ENCODE measurements at regions not wholly inside any gene's neighbourhood (a gene's known extent, or its start where the extent isn't known, plus 50 kb on each side); places are given as distances from the start of the nearest gene placed in this dataset.

GRCh38 chr2:216279459-216279858, 92.8 kb downstream of the MARCHF4 start:
- TF ChIP-seq POLR2AphosphoS5 (IDR thresholded peaks at IDR 0.05; ENCODE audit: low read depth, low read length) (no peak), REST (IDR thresholded peaks at IDR 0.05; ENCODE audit: insufficient read depth in 1 of 2, low read depth in 2 of 2, low read length in 2 of 2) (no peak), FOXP2 (optimal IDR thresholded peaks at IDR 0.05; ENCODE audit: borderline replicate concordance, extremely low read depth, extremely low read length, insufficient read depth) (no peak)

- TF ChIP-seq POLR2AphosphoS5 (IDR thresholded peaks at IDR 0.05; ENCODE audit: low read depth, low read length): no peak
- TF ChIP-seq SIN3A (IDR thresholded peaks at IDR 0.05; ENCODE audit: borderline replicate concordance, insufficient read depth, low read length): no peak
- no peak for TF ChIP-seq REST (IDR thresholded peaks at IDR 0.05; ENCODE audit: insufficient read depth in 1 of 2, low read depth in 2 of 2, low read length in 2 of 2)
- no peak for TF ChIP-seq FOXP2 (optimal IDR thresholded peaks at IDR 0.05; ENCODE audit: borderline replicate concordance, extremely low read depth, extremely low read length, insufficient read depth)
- no peak for TF ChIP-seq TAF1 (IDR thresholded peaks at IDR 0.05; ENCODE audit: borderline replicate concordance, insufficient read depth, low read length)
These were observed 93.3 kb downstream of the MARCHF4 start for GRCh38 chr2:216279031-216279430.

GRCh38 chr2:216275890-216276289, 96.4 kb downstream of the MARCHF4 start:
- TF ChIP-seq FOXP2 (optimal IDR thresholded peaks at IDR 0.05; ENCODE audit: borderline replicate concordance, extremely low read depth, extremely low read length, insufficient read depth) (no peak), REST (IDR thresholded peaks at IDR 0.05; ENCODE audit: insufficient read depth in 1 of 2, low read depth in 2 of 2, low read length in 2 of 2) (no peak), SIN3A (IDR thresholded peaks at IDR 0.05; ENCODE audit: borderline replicate concordance, insufficient read depth, low read length) (no peak), TAF1 (IDR thresholded peaks at IDR 0.05; ENCODE audit: borderline replicate concordance, insufficient read depth, low read length) (no peak), POLR2AphosphoS5 (IDR thresholded peaks at IDR 0.05; ENCODE audit: low read depth, low read length) (no peak)

- TF ChIP-seq POLR2AphosphoS5 (IDR thresholded peaks at IDR 0.05; ENCODE audit: low read depth, low read length): no peak
- no peak for TF ChIP-seq TAF1 (IDR thresholded peaks at IDR 0.05; ENCODE audit: borderline replicate concordance, insufficient read depth, low read length)
- no peak for TF ChIP-seq REST (IDR thresholded peaks at IDR 0.05; ENCODE audit: insufficient read depth in 1 of 2, low read depth in 2 of 2, low read length in 2 of 2)
- TF ChIP-seq FOXP2 (optimal IDR thresholded peaks at IDR 0.05; ENCODE audit: borderline replicate concordance, extremely low read depth, extremely low read length, insufficient read depth): no peak
- no peak for TF ChIP-seq SIN3A (IDR thresholded peaks at IDR 0.05; ENCODE audit: borderline replicate concordance, insufficient read depth, low read length)
These were observed 98.0 kb downstream of the MARCHF4 start for GRCh38 chr2:216274194-216274840.

Measured in PFSK-1 (cell line).